Brain microvascular endothelial cell (primary cell): ENCODE measurements at regions not wholly inside any gene's neighbourhood (a gene's known extent, or its start where the extent isn't known, plus 50 kb on each side); places are given as distances from the start of the nearest gene placed in this dataset.

Experiments
- DNase-seq: peaks from one replicate; pipeline ENCODE4 v3.0.0-alpha.2; 2020
- H3K27ac ChIP-seq: fragments of 250-450 bp; sonication (Bioruptor Pico); 2 replicates; pipeline ENCODE4 v1.5.1; 2020; ENCODE audit warnings: mild to moderate bottlenecking, moderate library complexity
- H3K27me3 ChIP-seq: fragments of 250-450 bp; sonication (Bioruptor Pico); replicated peaks from 2 replicates; pipeline ENCODE4 v1.5.1; 2020; ENCODE audit warnings: mild to moderate bottlenecking
- H3K36me3 ChIP-seq: fragments of 250-450 bp; sonication (Bioruptor Pico); replicated peaks from 2 replicates; pipeline ENCODE4 v1.5.1; 2020; ENCODE audit warnings: mild to moderate bottlenecking
- H3K4me3 ChIP-seq: 2 replicates; pipeline ENCODE4 v1.5.1; 2011; ENCODE audit warnings: low read depth, mild to moderate bottlenecking, control low read depth, low read length, moderate library complexity
- in situ Hi-C: cut with HindIII; loops from 2 replicates; pipeline ENCODE4 v1.10.0; 2017; ENCODE audit warnings: low sequenced_read_pairs, low pct_ligation_motif_present
- TF ChIP-seq, protein P1 (sequence below): IDR thresholded peaks from 2 replicates; pipeline ENCODE4 v1.5.1; 2011; ENCODE audit warnings: low read depth, mild to moderate bottlenecking, moderate library complexity, low read length, control low read depth, inconsistent platforms; ENCODE audit errors: missing control alignments

- no peak for DNase-seq
- Histone ChIP-seq H3K27me3 (no peaks in the 10 kb centered on the region), H3K36me3 (no peaks in the 10 kb centered on the region), H3K4me3 (no peak overlapping the region), H3K27ac (no peak overlapping the region)
- TF ChIP-seq, protein P1, sequence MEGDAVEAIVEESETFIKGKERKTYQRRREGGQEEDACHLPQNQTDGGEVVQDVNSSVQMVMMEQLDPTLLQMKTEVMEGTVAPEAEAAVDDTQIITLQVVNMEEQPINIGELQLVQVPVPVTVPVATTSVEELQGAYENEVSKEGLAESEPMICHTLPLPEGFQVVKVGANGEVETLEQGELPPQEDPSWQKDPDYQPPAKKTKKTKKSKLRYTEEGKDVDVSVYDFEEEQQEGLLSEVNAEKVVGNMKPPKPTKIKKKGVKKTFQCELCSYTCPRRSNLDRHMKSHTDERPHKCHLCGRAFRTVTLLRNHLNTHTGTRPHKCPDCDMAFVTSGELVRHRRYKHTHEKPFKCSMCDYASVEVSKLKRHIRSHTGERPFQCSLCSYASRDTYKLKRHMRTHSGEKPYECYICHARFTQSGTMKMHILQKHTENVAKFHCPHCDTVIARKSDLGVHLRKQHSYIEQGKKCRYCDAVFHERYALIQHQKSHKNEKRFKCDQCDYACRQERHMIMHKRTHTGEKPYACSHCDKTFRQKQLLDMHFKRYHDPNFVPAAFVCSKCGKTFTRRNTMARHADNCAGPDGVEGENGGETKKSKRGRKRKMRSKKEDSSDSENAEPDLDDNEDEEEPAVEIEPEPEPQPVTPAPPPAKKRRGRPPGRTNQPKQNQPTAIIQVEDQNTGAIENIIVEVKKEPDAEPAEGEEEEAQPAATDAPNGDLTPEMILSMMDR, result no peak
- in situ Hi-C loops, result no loop called here
Observed at GRCh38 chr10:3704565-3705325, 80.3 kb downstream of the KLF6 start.

GRCh38 chr10:3702569-3702968 lies 82.4 kb downstream of the KLF6 start:
- DNase-seq, result no peak
- H3K27me3 ChIP-seq, result no peaks in the 10 kb centered on the region
- in situ Hi-C loops, result no loop called here
- no peaks in the 10 kb centered on the region for H3K36me3 ChIP-seq
- no peak overlapping the region for H3K27ac ChIP-seq
- no peak overlapping the region for H3K4me3 ChIP-seq
- TF ChIP-seq, protein P1, result no peak

DNA sequence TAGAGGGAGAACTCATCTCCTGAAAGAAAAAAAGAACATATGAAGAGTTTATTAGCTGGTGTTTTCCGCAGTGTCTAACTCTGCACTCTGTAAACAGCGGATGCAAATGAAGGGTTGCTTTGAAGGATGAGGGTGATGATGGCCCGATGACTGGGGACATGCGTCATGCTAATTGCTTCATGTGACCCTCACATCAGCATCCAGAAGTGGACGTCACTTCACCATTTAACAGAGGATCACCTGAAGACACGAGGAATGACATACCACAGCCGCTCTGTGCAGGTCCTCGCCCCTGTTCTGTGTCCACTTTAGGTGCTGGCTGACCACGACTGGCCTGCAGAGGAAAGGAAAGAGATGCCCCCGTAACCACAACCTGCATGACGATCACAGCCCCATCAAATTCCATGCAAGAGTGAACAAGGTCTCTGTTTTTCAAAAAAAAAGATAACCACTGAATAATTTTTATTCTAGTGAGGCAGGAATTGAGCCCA lies 82.9 kb downstream of the KLF6 start:
- in situ Hi-C loops, result no loop called here
- no peak for DNase-seq
- TF ChIP-seq, protein P1, result no peak
- H3K27ac ChIP-seq, result no peak overlapping the region
- H3K27me3 ChIP-seq, result no peaks in the 10 kb centered on the region
- H3K4me3 ChIP-seq, result no peak overlapping the region
- H3K36me3 ChIP-seq, result no peaks in the 10 kb centered on the region

DNA sequence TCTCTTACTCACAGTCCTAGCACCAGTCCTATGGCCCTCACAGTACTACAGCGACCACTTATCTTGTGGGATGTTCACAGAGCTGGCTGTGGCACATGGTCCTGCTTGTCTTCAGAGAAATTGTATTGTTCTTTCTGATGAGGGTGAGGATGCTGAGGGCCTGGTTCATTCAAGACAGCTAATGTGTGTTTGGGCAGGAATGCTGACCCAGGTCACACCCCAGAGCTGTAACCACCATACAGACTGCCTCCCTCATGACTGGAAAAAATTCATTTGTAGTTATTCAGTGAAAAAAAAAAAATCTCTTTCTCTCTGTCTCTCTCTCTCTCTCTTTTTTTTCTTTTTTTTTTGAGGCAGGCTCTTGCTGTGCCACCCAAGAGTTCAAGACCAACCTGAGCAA lies 83.5 kb downstream of the KLF6 start:
- Histone ChIP-seq H3K4me3 (no peak overlapping the region), H3K27me3 (no peaks in the 10 kb centered on the region), H3K27ac (no peak overlapping the region), H3K36me3 (no peaks in the 10 kb centered on the region)
- TF ChIP-seq, protein P1, result no peak
- in situ Hi-C loops, result no loop called here
- DNase-seq, result no peak

GRCh38 chr10:3700531-3701076 lies 84.4 kb downstream of the KLF6 start:
- in situ Hi-C loops, result no loop called here
- Histone ChIP-seq H3K27me3 (no peaks in the 10 kb centered on the region), H3K4me3 (no peak overlapping the region), H3K27ac (no peak overlapping the region), H3K36me3 (no peaks in the 10 kb centered on the region)
- no peak for DNase-seq
- TF ChIP-seq, protein P1, result no peak
